ENCODE measurements at regions not wholly inside any gene's neighbourhood (a gene's known extent, or its start where the extent isn't known, plus 50 kb on each side); places are given as distances from the start of the nearest gene placed in this dataset.

DNA sequence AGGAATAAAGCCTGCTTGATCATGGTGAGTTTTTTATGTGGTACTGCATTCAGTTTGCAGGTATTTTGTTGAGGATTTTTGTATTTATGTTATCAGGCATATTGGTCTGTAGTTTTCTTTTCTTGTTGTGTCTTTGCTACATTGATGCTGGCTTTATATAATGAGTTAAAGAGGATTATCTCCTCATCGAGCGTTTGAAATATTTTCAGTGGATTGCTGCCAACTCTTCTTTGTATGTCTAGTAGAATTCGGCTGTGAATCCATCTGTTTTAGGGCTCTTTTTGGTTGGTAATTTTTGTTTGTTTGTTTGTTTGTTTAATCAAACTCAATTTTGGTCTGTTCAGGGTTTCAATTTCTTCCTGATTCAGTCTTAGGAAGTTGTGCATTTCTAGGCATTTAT is 758.4 kb downstream of the KCNA4 start:
- no peaks in the 10 kb centered on the region for H3K79me2 ChIP-seq (ENCODE audit: insufficient read depth, low read length)
- no peak overlapping the region for H3K9ac ChIP-seq (ENCODE audit: low read length)
- no peaks in the 10 kb centered on the region for H3K27me3 ChIP-seq (ENCODE audit: low read length)
- no peak overlapping the region for H3K4me3 ChIP-seq (ENCODE audit: insufficient read depth, low read length, poor library complexity, severe bottlenecking)
- H3K9me3 ChIP-seq (ENCODE audit: insufficient read depth, low read length), result no peaks in the 10 kb centered on the region
- TF ChIP-seq EZH2phosphoT487 (conservative IDR thresholded peaks at IDR 0.05; ENCODE audit: low read length), result no peak
- TF ChIP-seq, protein P1, sequence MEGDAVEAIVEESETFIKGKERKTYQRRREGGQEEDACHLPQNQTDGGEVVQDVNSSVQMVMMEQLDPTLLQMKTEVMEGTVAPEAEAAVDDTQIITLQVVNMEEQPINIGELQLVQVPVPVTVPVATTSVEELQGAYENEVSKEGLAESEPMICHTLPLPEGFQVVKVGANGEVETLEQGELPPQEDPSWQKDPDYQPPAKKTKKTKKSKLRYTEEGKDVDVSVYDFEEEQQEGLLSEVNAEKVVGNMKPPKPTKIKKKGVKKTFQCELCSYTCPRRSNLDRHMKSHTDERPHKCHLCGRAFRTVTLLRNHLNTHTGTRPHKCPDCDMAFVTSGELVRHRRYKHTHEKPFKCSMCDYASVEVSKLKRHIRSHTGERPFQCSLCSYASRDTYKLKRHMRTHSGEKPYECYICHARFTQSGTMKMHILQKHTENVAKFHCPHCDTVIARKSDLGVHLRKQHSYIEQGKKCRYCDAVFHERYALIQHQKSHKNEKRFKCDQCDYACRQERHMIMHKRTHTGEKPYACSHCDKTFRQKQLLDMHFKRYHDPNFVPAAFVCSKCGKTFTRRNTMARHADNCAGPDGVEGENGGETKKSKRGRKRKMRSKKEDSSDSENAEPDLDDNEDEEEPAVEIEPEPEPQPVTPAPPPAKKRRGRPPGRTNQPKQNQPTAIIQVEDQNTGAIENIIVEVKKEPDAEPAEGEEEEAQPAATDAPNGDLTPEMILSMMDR (IDR thresholded peaks at IDR 0.05; ENCODE audit: insufficient read depth, low read length, poor library complexity, severe bottlenecking), result no peak
- H3F3A ChIP-seq (ENCODE audit: insufficient read depth), result no peaks in the 10 kb centered on the region
- no peak overlapping the region for H3K4me2 ChIP-seq (ENCODE audit: low read depth, low read length, poor library complexity, severe bottlenecking)
- no peak overlapping the region for H2AFZ ChIP-seq (ENCODE audit: low read depth, low read length, severe bottlenecking)
- H3K27ac ChIP-seq (ENCODE audit: low read depth, low read length), result no peak overlapping the region
- no peaks in the 10 kb centered on the region for H3K36me3 ChIP-seq (ENCODE audit: low read length)
- no peaks in the 10 kb centered on the region for H3K9me2 ChIP-seq (replicated peaks; ENCODE audit: insufficient read depth, low read length)
- H4K20me1 ChIP-seq (ENCODE audit: low read depth, low read length), result no peaks in the 10 kb centered on the region

DNA sequence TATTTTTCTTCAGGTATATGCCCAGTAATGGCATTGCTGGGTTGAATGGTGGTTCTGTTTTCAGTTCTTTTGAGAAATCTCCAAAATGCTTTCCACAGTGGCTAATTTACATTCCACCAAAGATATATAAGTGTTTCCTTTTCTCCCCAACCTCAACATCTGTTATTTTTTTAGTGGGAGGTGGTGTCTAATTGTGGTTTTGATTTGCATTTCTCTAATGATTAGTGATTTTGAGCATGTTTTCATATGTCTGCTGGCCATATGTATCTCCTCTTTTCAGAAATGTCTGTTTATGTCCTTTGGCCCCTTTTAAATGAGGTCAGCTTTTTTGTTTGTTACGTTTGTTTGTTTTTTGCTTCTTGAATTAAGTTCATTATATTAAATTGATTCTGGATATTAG is 760.2 kb downstream of the KCNA4 start:
- Histone ChIP-seq H3K27ac (ENCODE audit: low read depth, low read length) (no peak overlapping the region), H3K9me2 (replicated peaks; ENCODE audit: insufficient read depth, low read length) (no peaks in the 10 kb centered on the region), H3K27me3 (ENCODE audit: low read length) (no peaks in the 10 kb centered on the region), H3K4me3 (ENCODE audit: insufficient read depth, low read length, poor library complexity, severe bottlenecking) (no peak overlapping the region), H3K79me2 (ENCODE audit: insufficient read depth, low read length) (no peaks in the 10 kb centered on the region), H3K9ac (ENCODE audit: low read length) (no peak overlapping the region), H3K9me3 (ENCODE audit: insufficient read depth, low read length) (no peaks in the 10 kb centered on the region), H3K36me3 (ENCODE audit: low read length) (no peaks in the 10 kb centered on the region), H3K4me2 (ENCODE audit: low read depth, low read length, poor library complexity, severe bottlenecking) (no peak overlapping the region), H2AFZ (ENCODE audit: low read depth, low read length, severe bottlenecking) (no peak overlapping the region), H4K20me1 (ENCODE audit: low read depth, low read length) (no peaks in the 10 kb centered on the region), H3F3A (ENCODE audit: insufficient read depth) (no peaks in the 10 kb centered on the region)
- TF ChIP-seq EZH2phosphoT487 (conservative IDR thresholded peaks at IDR 0.05; ENCODE audit: low read length), result no peak
- TF ChIP-seq, protein P1 (IDR thresholded peaks at IDR 0.05; ENCODE audit: insufficient read depth, low read length, poor library complexity, severe bottlenecking), result no peak

DNA sequence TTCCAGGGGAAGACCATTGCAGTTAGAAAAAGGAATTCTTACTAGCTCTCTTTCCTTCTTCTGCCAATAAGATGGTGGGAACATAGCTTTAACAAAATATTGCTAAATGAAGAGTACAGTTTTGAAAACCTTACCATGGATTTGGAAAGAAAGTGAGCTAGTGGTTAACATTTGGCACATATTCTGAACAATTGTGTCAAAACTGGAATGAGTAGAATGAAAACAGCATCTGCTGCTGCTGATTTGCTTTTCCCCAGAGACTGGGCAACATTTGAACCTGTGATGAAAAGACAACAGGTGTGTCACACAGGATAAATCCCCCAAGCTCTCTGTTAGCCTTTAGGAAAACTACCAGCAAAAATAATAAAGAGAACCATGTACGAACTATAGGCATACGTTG is 761.4 kb downstream of the KCNA4 start:
- H3K4me3 ChIP-seq (ENCODE audit: insufficient read depth, low read length, poor library complexity, severe bottlenecking), result no peak overlapping the region
- H3K9me2 ChIP-seq (replicated peaks; ENCODE audit: insufficient read depth, low read length), result no peaks in the 10 kb centered on the region
- H3K79me2 ChIP-seq (ENCODE audit: insufficient read depth, low read length), result no peaks in the 10 kb centered on the region
- H3F3A ChIP-seq (ENCODE audit: insufficient read depth), result no peaks in the 10 kb centered on the region
- H3K36me3 ChIP-seq (ENCODE audit: low read length), result no peaks in the 10 kb centered on the region
- no peaks in the 10 kb centered on the region for H4K20me1 ChIP-seq (ENCODE audit: low read depth, low read length)
- no peak overlapping the region for H3K27ac ChIP-seq (ENCODE audit: low read depth, low read length)
- H3K9ac ChIP-seq (ENCODE audit: low read length), result no peak overlapping the region
- H3K9me3 ChIP-seq (ENCODE audit: insufficient read depth, low read length), result no peaks in the 10 kb centered on the region
- H3K27me3 ChIP-seq (ENCODE audit: low read length), result no peaks in the 10 kb centered on the region
- no peak overlapping the region for H3K4me2 ChIP-seq (ENCODE audit: low read depth, low read length, poor library complexity, severe bottlenecking)
- no peak overlapping the region for H2AFZ ChIP-seq (ENCODE audit: low read depth, low read length, severe bottlenecking)
- TF ChIP-seq, protein P1 (IDR thresholded peaks at IDR 0.05; ENCODE audit: insufficient read depth, low read length, poor library complexity, severe bottlenecking), result no peak
- no peak for TF ChIP-seq EZH2phosphoT487 (conservative IDR thresholded peaks at IDR 0.05; ENCODE audit: low read length)

All from SU-DHL-6 (cell line).